ENCODE measurements at regions not wholly inside any gene's neighbourhood (a gene's known extent, or its start where the extent isn't known, plus 50 kb on each side); places are given as distances from the start of the nearest gene placed in this dataset.

GRCh38 chr18:68041327-68041726 is 524.8 kb upstream of the DSEL start:
- H3K9me3 ChIP-seq (replicated peaks): peaks cover 9% of the 10 kb centered on the region
- intact Hi-C loops (cut with micrococcal nuclease): no loop called here
- no peak overlapping the region for H3K4me3 ChIP-seq
- no peaks in the 10 kb centered on the region for H3K36me3 ChIP-seq
- DNase-seq: no peak
- H3K4me1 ChIP-seq: no peaks in the 10 kb centered on the region
- no peak overlapping the region for H3K27ac ChIP-seq (replicated peaks)
- no peaks in the 10 kb centered on the region for H3K27me3 ChIP-seq (ENCODE audit: low read depth)
- TF ChIP-seq CTCF (IDR thresholded peaks at IDR 0.05; ENCODE audit: borderline replicate concordance): no peak

GRCh38 chr18:68040198-68040597 is 523.7 kb upstream of the DSEL start:
- no peak overlapping the region for H3K4me3 ChIP-seq
- no peaks in the 10 kb centered on the region for H3K4me1 ChIP-seq
- no peak for DNase-seq
- no peaks in the 10 kb centered on the region for H3K27me3 ChIP-seq (ENCODE audit: low read depth)
- H3K27ac ChIP-seq (replicated peaks): no peak overlapping the region
- H3K9me3 ChIP-seq (replicated peaks): peaks cover 9% of the 10 kb centered on the region
- no peaks in the 10 kb centered on the region for H3K36me3 ChIP-seq
- no peak for TF ChIP-seq CTCF (IDR thresholded peaks at IDR 0.05; ENCODE audit: borderline replicate concordance)
- intact Hi-C loops (cut with micrococcal nuclease): no loop called here

GRCh38 chr18:68035774-68036522 is 519.4 kb upstream of the DSEL start:
- intact Hi-C loops (cut with micrococcal nuclease): no loop called here

GRCh38 chr18:68034296-68034695 is 517.8 kb upstream of the DSEL start:
- peak overlapping the region; percentile 7 for H3K27ac ChIP-seq (replicated peaks)
- H3K9me3 ChIP-seq (replicated peaks): no peaks in the 10 kb centered on the region
- no peaks in the 10 kb centered on the region for H3K4me1 ChIP-seq
- no peaks in the 10 kb centered on the region for H3K27me3 ChIP-seq (ENCODE audit: low read depth)
- no peak overlapping the region for H3K4me3 ChIP-seq
- no peak for DNase-seq
- H3K36me3 ChIP-seq: no peaks in the 10 kb centered on the region
- TF ChIP-seq CTCF (IDR thresholded peaks at IDR 0.05; ENCODE audit: borderline replicate concordance): no peak
- intact Hi-C loops (cut with micrococcal nuclease): no loop called here

More at GRCh38 chr18:68035774-68036522, 519.4 kb upstream of the DSEL start:
- no peaks in the 10 kb centered on the region for H3K4me1 ChIP-seq
- no peak for TF ChIP-seq CTCF (IDR thresholded peaks at IDR 0.05; ENCODE audit: borderline replicate concordance)
- no peak for DNase-seq
- H3K27me3 ChIP-seq (ENCODE audit: low read depth): no peaks in the 10 kb centered on the region
- no peaks in the 10 kb centered on the region for H3K9me3 ChIP-seq (replicated peaks)
- H3K27ac ChIP-seq (replicated peaks): peak overlapping the region; percentile 33
- H3K4me3 ChIP-seq: no peak overlapping the region
- no peaks in the 10 kb centered on the region for H3K36me3 ChIP-seq

- H3K4me3 ChIP-seq: no peak overlapping the region
- no peak for DNase-seq
- no peaks in the 10 kb centered on the region for H3K9me3 ChIP-seq (replicated peaks)
- no peaks in the 10 kb centered on the region for H3K36me3 ChIP-seq
- H3K27me3 ChIP-seq (ENCODE audit: low read depth): no peaks in the 10 kb centered on the region
- intact Hi-C loops (cut with micrococcal nuclease): no loop called here
- no peaks in the 10 kb centered on the region for H3K4me1 ChIP-seq
- H3K27ac ChIP-seq (replicated peaks): peak overlapping the region; percentile 7
- no peak for TF ChIP-seq CTCF (IDR thresholded peaks at IDR 0.05; ENCODE audit: borderline replicate concordance)
Observed at GRCh38 chr18:68033466-68033865, 516.9 kb upstream of the DSEL start.
